Activated CD8-positive, alpha-beta memory T cell treated with anti-CD3 and anti-CD28 coated beads, Interleukin-2, amount 10 ng/mL, durations not matched to agents 7 days and 5 days (primary cell): ENCODE measurements at regions not wholly inside any gene's neighbourhood (a gene's known extent, or its start where the extent isn't known, plus 50 kb on each side); places are given as distances from the start of the nearest gene placed in this dataset.
"Not testable (repeated sequence)": the region's sequence is repeated elsewhere in the genome, so short reads cannot be mapped to it uniquely, and the experiment has no call there.

Source experiments
- ATAC-seq: fragments of 150-1000 bp; cut with Tn5 transposase; one replicate; pipeline ENCODE4 v1.10.0; 2021; ENCODE audit warnings: moderate library complexity
- CTCF ChIA-PET: fragments of 350-600 bp; sonication (Branson Sonifier 250); formaldehyde crosslinking; loops from one replicate; lab custom pipeline; 2021; ENCODE audit warnings: antibody characterized with exemption; lab: Charles Lee
- DNase-seq: peaks from one replicate; pipeline ENCODE4 v3.0.0-alpha.2; 2020
- H3K27ac Mint-ChIP-seq: one replicate; pipeline ENCODE4 v1.8.0; 2021; ENCODE audit warnings: mild to moderate bottlenecking, mixed read lengths
- H3K27me3 Mint-ChIP-seq: one replicate; pipeline ENCODE4 v1.8.0; 2021; ENCODE audit warnings: mixed read lengths
- H3K36me3 Mint-ChIP-seq: one replicate; pipeline ENCODE4 v1.8.0; 2021; ENCODE audit warnings: mild to moderate bottlenecking, mixed read lengths
- H3K4me1 Mint-ChIP-seq: one replicate; pipeline ENCODE4 v1.8.0; 2021; ENCODE audit warnings: mixed read lengths
- H3K4me3 Mint-ChIP-seq: one replicate; pipeline ENCODE4 v1.8.0; 2021; ENCODE audit warnings: mild to moderate bottlenecking, moderate library complexity, mixed read lengths
- H3K9me3 Mint-ChIP-seq: one replicate; pipeline ENCODE4 v1.8.0; 2022; ENCODE audit warnings: low read depth, mixed read lengths

GRCh38 chr13:109285586-109285985 is 500.8 kb downstream of the IRS2 start:
- Mint-ChIP-seq H3K9me3 (no peaks in the 10 kb centered on the region), H3K36me3 (no peaks in the 10 kb centered on the region), H3K27me3 (no peaks in the 10 kb centered on the region), H3K4me1 (no peaks in the 10 kb centered on the region), H3K4me3 (no peak overlapping the region), H3K27ac (no peak overlapping the region)
- DNase-seq = no peak
- ATAC-seq = no peak
- CTCF ChIA-PET = no interaction called here

GRCh38 chr13:109281903-109282635 is 504.3 kb downstream of the IRS2 start:
- CTCF ChIA-PET = no interaction called here
- no peak overlapping the region for H3K27ac Mint-ChIP-seq
- no peaks in the 10 kb centered on the region for H3K36me3 Mint-ChIP-seq
- DNase-seq (no peak), ATAC-seq (no peak)
- no peaks in the 10 kb centered on the region for H3K4me1 Mint-ChIP-seq
- no peaks in the 10 kb centered on the region for H3K27me3 Mint-ChIP-seq
- no peak overlapping the region for H3K4me3 Mint-ChIP-seq
- H3K9me3 Mint-ChIP-seq = no peaks in the 10 kb centered on the region

DNA sequence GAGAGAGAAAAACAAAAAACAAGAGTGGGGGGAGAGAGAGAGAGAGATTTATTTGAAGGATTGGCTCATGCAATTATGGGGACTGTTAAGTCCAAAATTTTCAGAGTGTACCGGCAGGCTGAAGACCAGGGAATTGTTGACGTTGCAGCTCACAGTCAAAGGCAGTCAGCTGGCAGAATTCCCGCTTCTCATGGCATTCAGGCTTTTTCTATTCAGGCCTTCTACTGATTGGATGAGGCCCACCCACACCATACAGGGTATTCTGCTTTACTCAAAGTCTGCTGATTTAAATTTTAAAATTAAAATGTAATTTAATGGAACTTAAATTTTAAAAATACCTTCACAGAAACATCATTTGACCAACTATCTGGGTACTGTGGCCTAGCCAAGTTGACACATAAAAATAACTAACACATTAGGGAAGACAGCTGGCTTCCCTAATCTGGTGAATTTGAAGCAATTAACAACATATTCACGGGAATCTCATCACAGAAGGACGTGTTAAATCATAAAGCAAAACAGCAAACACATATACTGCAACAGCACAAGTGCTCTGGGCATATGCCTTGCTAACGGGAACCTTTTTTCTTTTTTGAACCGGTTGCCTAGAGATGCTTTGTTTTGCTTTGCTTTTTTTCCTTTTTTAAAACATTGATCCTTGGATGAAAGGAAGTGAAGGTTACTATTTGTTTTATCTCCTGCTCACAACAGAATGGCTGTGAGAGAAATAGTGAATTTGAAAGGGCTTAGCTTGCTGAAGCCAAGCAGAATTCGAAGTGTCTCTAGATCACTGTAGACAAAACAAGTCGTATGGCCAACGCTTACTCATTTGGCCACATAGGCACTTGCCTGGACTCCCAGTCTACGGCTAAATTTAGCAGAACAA is 505.1 kb downstream of the IRS2 start:
- no peaks in the 10 kb centered on the region for H3K9me3 Mint-ChIP-seq
- no peak for DNase-seq
- no peaks in the 10 kb centered on the region for H3K36me3 Mint-ChIP-seq
- H3K27me3 Mint-ChIP-seq = no peaks in the 10 kb centered on the region
- no peaks in the 10 kb centered on the region for H3K4me1 Mint-ChIP-seq
- no peak overlapping the region for H3K27ac Mint-ChIP-seq
- CTCF ChIA-PET = no interaction called here
- H3K4me3 Mint-ChIP-seq = no peak overlapping the region
- no peak for ATAC-seq

GRCh38 chr13:109276261-109276660 is 510.1 kb downstream of the IRS2 start:
- H3K4me3 Mint-ChIP-seq = no peak overlapping the region
- DNase-seq (no peak), ATAC-seq (no peak)
- H3K4me1 Mint-ChIP-seq = no peaks in the 10 kb centered on the region
- CTCF ChIA-PET = no interaction called here
- H3K36me3 Mint-ChIP-seq = no peaks in the 10 kb centered on the region
- no peak overlapping the region for H3K27ac Mint-ChIP-seq
- no peaks in the 10 kb centered on the region for H3K9me3 Mint-ChIP-seq
- H3K27me3 Mint-ChIP-seq = no peaks in the 10 kb centered on the region

DNA sequence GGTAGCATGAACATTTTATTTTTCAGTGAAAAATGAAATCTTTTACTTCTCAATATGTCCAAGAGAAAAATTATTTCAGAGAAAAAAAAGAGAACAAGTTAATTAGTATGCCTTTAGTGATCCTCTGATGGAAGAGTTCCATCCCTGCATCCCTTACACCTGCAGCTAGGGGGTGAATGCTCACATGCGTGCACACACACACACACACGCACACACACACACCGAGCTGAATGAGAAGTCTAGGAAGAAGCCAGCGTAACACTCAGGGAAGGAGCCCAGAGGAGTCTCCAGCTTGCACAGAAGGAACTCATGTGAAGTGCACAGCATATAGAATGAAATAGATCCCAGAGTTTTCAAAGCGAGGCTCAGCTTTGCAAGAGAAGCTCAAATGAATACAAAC is 510.5 kb downstream of the IRS2 start:
- Mint-ChIP-seq H3K36me3 (no peaks in the 10 kb centered on the region), H3K27me3 (no peaks in the 10 kb centered on the region), H3K27ac (no peak overlapping the region), H3K4me3 (no peak overlapping the region), H3K4me1 (no peaks in the 10 kb centered on the region), H3K9me3 (no peaks in the 10 kb centered on the region)
- CTCF ChIA-PET = no interaction called here
- DNase-seq (no peak), ATAC-seq (no peak)

- H3K4me3 Mint-ChIP-seq = no peak overlapping the region
- H3K9me3 Mint-ChIP-seq = no peaks in the 10 kb centered on the region
- H3K36me3 Mint-ChIP-seq = no peaks in the 10 kb centered on the region
- no peak for ATAC-seq
- no peaks in the 10 kb centered on the region for H3K27me3 Mint-ChIP-seq
- CTCF ChIA-PET = no interaction called here
- DNase-seq = no peak
- no peaks in the 10 kb centered on the region for H3K4me1 Mint-ChIP-seq
- no peak overlapping the region for H3K27ac Mint-ChIP-seq
These were observed 511.1 kb downstream of the IRS2 start for GRCh38 chr13:109275139-109275745.

GRCh38 chr13:109274188-109274821 is 512.1 kb downstream of the IRS2 start:
- H3K36me3 Mint-ChIP-seq = no peaks in the 10 kb centered on the region
- H3K4me1 Mint-ChIP-seq = no peaks in the 10 kb centered on the region
- CTCF ChIA-PET = no interaction called here
- no peak overlapping the region for H3K27ac Mint-ChIP-seq
- no peak for ATAC-seq
- H3K27me3 Mint-ChIP-seq = no peaks in the 10 kb centered on the region
- DNase-seq = no peak
- H3K4me3 Mint-ChIP-seq = no peak overlapping the region
- no peaks in the 10 kb centered on the region for H3K9me3 Mint-ChIP-seq

DNA sequence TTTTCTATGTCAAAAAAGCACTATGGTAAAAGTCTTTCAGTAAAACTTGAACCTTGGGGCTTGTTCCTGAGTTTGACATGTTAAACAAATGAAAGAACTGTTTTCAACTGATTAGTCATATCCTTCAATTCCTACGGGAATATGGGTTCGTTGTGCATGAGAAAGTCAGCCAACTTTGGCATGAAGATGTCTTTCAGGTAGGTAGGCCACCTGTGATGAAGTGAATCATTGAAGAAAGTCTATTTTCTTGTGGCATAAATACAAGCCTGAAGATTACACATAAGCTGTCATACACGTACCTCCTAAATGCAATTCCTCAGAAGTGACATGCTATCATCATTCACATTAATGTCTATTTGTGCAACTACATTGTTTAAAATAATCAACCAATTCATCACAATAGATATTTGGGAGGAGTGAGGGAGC is 513.0 kb downstream of the IRS2 start:
- no peak for ATAC-seq
- H3K27me3 Mint-ChIP-seq = no peaks in the 10 kb centered on the region
- H3K4me3 Mint-ChIP-seq = no peak overlapping the region
- DNase-seq = no peak
- CTCF ChIA-PET = no interaction called here
- no peaks in the 10 kb centered on the region for H3K4me1 Mint-ChIP-seq
- H3K9me3 Mint-ChIP-seq = no peaks in the 10 kb centered on the region
- H3K36me3 Mint-ChIP-seq = no peaks in the 10 kb centered on the region
- no peak overlapping the region for H3K27ac Mint-ChIP-seq

GRCh38 chr13:109272595-109273325 is 513.6 kb downstream of the IRS2 start:
- Mint-ChIP-seq H3K27ac (no peak overlapping the region), H3K27me3 (no peaks in the 10 kb centered on the region), H3K36me3 (no peaks in the 10 kb centered on the region), H3K4me1 (no peaks in the 10 kb centered on the region), H3K4me3 (no peak overlapping the region), H3K9me3 (no peaks in the 10 kb centered on the region)
- CTCF ChIA-PET = no interaction called here
- DNase-seq (no peak), ATAC-seq (no peak)

DNA sequence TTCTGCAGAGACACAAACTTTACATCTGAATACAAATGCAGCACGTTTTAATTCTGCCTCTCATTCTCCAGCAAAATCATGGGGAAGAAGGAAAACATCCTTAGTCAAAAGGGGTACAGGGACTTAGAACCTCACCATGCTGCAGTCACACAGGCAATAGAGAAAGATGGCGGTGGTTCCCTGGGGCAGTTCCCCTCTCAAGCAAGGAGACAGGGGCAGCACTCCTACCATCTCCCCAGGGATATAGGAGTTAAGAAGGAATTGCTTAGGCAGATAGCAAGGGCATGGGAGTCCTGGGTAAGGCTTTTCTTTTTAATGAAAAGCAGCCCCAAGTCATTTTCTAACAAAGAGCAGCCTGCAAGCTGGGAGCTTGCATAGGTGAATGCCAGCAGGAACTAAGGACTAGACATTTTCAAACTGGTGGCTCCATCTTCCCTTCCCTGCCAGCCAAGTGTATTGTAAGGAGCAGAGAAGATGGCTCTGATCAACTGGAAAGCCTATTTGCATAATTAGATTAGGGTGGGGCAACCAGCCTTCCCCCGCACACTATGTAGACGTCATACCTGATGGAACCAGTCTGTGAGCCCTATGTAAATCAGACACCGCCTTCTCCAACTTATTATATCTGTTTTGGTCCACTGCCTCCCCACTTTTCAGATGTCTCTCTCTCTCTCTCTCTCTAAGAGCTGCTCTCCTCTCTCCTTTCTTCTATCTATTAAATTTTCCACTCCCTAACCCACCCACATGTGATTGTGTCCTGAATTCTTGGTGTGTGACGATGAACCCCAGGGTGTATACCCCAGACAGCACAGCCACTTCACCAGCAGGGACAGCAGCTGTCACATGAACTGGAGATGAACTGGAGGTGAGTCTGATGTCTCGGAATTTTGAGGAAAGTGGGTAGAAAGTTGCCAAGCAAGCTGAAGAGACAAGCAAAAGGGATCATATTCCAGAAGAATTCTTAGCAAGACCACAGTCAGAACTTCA is 514.5 kb downstream of the IRS2 start:
- H3K27me3 Mint-ChIP-seq = no peaks in the 10 kb centered on the region
- no peaks in the 10 kb centered on the region for H3K36me3 Mint-ChIP-seq
- CTCF ChIA-PET = no interaction called here
- no peak overlapping the region for H3K4me3 Mint-ChIP-seq
- no peak for ATAC-seq
- H3K27ac Mint-ChIP-seq = no peak overlapping the region
- no peaks in the 10 kb centered on the region for H3K9me3 Mint-ChIP-seq
- no peaks in the 10 kb centered on the region for H3K4me1 Mint-ChIP-seq
- DNase-seq = no peak

DNA sequence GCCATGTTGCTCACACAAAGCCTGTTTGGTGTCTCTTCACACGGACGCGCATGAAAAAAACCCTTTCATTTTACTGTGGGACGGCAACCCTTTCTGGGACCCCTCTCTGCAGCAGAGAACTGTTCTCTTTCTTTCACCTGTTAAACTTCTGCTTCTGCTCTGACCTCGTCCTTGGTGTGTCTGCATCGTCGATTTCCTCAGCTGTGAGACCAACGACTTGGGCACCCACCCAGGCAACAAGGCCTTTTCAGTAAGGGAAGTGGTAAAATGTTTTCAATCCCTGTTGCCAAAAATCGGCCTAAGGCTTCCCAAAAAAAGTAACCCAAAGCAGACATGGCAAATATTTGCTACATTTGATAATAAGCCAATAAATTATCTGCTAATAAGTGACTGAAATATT is 515.3 kb downstream of the IRS2 start:
- Mint-ChIP-seq H3K36me3 (no peaks in the 10 kb centered on the region), H3K27me3 (no peaks in the 10 kb centered on the region), H3K4me1 (no peaks in the 10 kb centered on the region), H3K27ac (no peak overlapping the region), H3K4me3 (no peak overlapping the region), H3K9me3 (no peaks in the 10 kb centered on the region)
- ATAC-seq = no peak
- DNase-seq = no peak
- CTCF ChIA-PET = no interaction called here

DNA sequence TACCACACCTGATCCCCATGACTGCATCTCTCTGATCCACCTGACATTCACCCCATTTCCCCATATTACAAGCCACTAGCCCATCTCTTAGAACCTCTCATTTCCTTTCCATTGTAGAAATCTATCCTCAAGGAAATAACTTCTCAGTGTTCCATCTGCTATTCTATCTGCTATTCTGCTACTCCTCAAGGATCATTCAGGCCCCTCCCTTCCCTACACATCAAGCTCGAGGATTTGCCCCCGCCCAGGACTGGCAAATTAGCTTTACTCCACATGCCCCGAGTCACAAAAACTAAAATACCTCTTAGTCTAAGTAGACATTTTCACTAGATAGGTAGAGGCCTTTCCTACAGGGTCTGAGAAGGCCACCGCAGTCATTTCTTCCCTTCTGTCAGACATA is 517.0 kb downstream of the IRS2 start:
- H3K36me3 Mint-ChIP-seq, ATAC-seq, H3K27ac Mint-ChIP-seq, H3K4me3 Mint-ChIP-seq, DNase-seq, CTCF ChIA-PET, H3K4me1 Mint-ChIP-seq, H3K9me3 Mint-ChIP-seq, H3K27me3 Mint-ChIP-seq: not testable (repeated sequence)
